SK-N-SH treated with all-trans-retinoic acid at 6 μM for 48 hours (cell line): ENCODE measurements at regions not wholly inside any gene's neighbourhood (a gene's known extent, or its start where the extent isn't known, plus 50 kb on each side); places are given as distances from the start of the nearest gene placed in this dataset.
A peak's percentile ranks its signal among the peaks of the same experiment; 100 is the strongest.

ENCODE experiments used
- ATAC-seq: fragments of 200-7000 bp; cut with Tn5 transposase; 3 replicates; pipeline ENCODE4 v1.9.1; 2020; ENCODE audit warnings: mild to moderate bottlenecking, moderate library complexity
- ARNTL ChIP-seq: fragments of 450-650 bp; formaldehyde crosslinking; IDR thresholded peaks from 2 replicates; pipeline ENCODE4 v1.5.0; 2020; ENCODE audit warnings: low read depth, mild to moderate bottlenecking, moderate library complexity, borderline replicate concordance
- BACH2 ChIP-seq: fragments of 250-450 bp; sonication (Bioruptor Pico); IDR thresholded peaks from 2 replicates; pipeline ENCODE4 v1.9.0; 2021; ENCODE audit warnings: mild to moderate bottlenecking, borderline replicate concordance
- CSDC2 ChIP-seq: fragments of 250-450 bp; sonication (Bioruptor Pico); IDR thresholded peaks from 2 replicates; pipeline ENCODE4 v1.5.0; 2020; ENCODE audit warnings: mild to moderate bottlenecking, moderate library complexity
- ESRRG ChIP-seq: fragments of 250-450 bp; sonication (Bioruptor Pico); IDR thresholded peaks from 2 replicates; pipeline ENCODE4 v1.6.1; 2021; ENCODE audit warnings: mild to moderate bottlenecking
- GLIS3 ChIP-seq: fragments of 250-450 bp; sonication (Bioruptor Pico); IDR thresholded peaks from 2 replicates; pipeline ENCODE4 v1.5.0; 2020; ENCODE audit warnings: mild to moderate bottlenecking, moderate library complexity
- ISL1 ChIP-seq: fragments of 250-450 bp; sonication (Bioruptor Pico); IDR thresholded peaks from 2 replicates; pipeline ENCODE4 v2.1.2; 2022; ENCODE audit warnings: mild to moderate bottlenecking, moderate library complexity
- PPARA ChIP-seq: fragments of 250-450 bp; sonication (Bioruptor Pico); IDR thresholded peaks from 2 replicates; pipeline ENCODE4 v1.5.0; 2020; ENCODE audit warnings: mild to moderate bottlenecking, borderline replicate concordance
- SNAI2 ChIP-seq: fragments of 250-450 bp; sonication (Bioruptor Pico); IDR thresholded peaks from 2 replicates; pipeline ENCODE4 v1.5.0; 2020; ENCODE audit warnings: mild to moderate bottlenecking, moderate library complexity
- TCF4 ChIP-seq: fragments of 250-450 bp; sonication (Bioruptor Pico); IDR thresholded peaks from 2 replicates; pipeline ENCODE4 v1.8.0; 2021; ENCODE audit warnings: mild to moderate bottlenecking, moderate library complexity, borderline replicate concordance
- TOX ChIP-seq: fragments of 250-450 bp; sonication (Bioruptor Pico); IDR thresholded peaks from 2 replicates; pipeline ENCODE4 v1.8.0; 2021; ENCODE audit warnings: mild to moderate bottlenecking, moderate library complexity, borderline replicate concordance
- ZC3H10 ChIP-seq: fragments of 250-450 bp; sonication (Bioruptor Pico); IDR thresholded peaks from 2 replicates; pipeline ENCODE4 v1.5.1; 2021; ENCODE audit warnings: mild to moderate bottlenecking, moderate library complexity
- ZFP3 ChIP-seq: fragments of 250-450 bp; sonication (Bioruptor Pico); IDR thresholded peaks from 2 replicates; pipeline ENCODE4 v1.5.0; 2020; ENCODE audit warnings: mild to moderate bottlenecking, moderate library complexity
- ZFP30 ChIP-seq: fragments of 450-650 bp; formaldehyde crosslinking; IDR thresholded peaks from 2 replicates; pipeline ENCODE4 v1.5.0; 2022; ENCODE audit warnings: mild to moderate bottlenecking, moderate library complexity
- ZNF565 ChIP-seq: fragments of 450-650 bp; formaldehyde crosslinking; conservative IDR thresholded peaks from 2 replicates; pipeline ENCODE4 v1.5.0; 2020; ENCODE audit warnings: low read depth, mild to moderate bottlenecking, moderate library complexity
- ZNF70 ChIP-seq: fragments of 450-650 bp; formaldehyde crosslinking; IDR thresholded peaks from 2 replicates; pipeline ENCODE4 v1.5.0; 2020; ENCODE audit warnings: mild to moderate bottlenecking, moderate library complexity
- ZNF8 ChIP-seq: fragments of 450-650 bp; formaldehyde crosslinking; IDR thresholded peaks from 2 replicates; pipeline ENCODE4 v1.5.0; 2020; ENCODE audit warnings: mild to moderate bottlenecking, moderate library complexity
- TF ChIP-seq, protein P1 (sequence below): fragments of 250-450 bp; sonication (Bioruptor Pico); IDR thresholded peaks from 2 replicates; pipeline ENCODE4 v1.5.0; 2020; ENCODE audit warnings: mild to moderate bottlenecking, moderate library complexity
- TF ChIP-seq, protein P2 (sequence below): fragments of 250-450 bp; sonication (Bioruptor Pico); IDR thresholded peaks from 2 replicates; pipeline ENCODE4 v1.5.1; 2021; ENCODE audit warnings: mild to moderate bottlenecking, moderate library complexity
- TF ChIP-seq, protein P3 (sequence below): fragments of 250-450 bp; sonication (Bioruptor Pico); IDR thresholded peaks from 2 replicates; pipeline ENCODE4 v1.8.0; 2021; ENCODE audit warnings: low read depth, mild to moderate bottlenecking, moderate library complexity, borderline replicate concordance
- TF ChIP-seq, protein P4 (sequence below): fragments of 250-450 bp; sonication (Bioruptor Pico); IDR thresholded peaks from 2 replicates; pipeline ENCODE4 v1.5.1; 2020; ENCODE audit warnings: low read depth, mild to moderate bottlenecking, moderate library complexity

DNA sequence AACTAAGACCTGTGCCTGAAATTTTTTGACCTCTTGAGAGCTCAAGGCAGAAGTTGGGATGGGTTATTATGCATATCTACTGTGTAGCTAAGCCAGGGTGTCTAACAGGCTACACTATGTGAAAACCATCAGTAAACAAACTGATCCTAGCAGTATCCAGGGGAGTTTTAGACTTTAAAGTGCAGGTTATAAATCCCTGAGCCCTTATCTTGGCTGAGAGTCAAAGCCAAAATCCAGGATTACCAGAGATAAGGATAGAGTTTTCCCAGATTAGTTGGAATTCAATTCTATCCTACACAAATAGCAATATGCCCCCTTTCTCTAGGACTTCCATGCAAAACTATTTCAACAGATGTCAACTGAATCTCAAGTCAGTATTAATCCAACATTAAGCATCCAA, 1229.7 kb downstream of the GRIK2 start:
- TF ChIP-seq ISL1 = no peak
- TF ChIP-seq PPARA (CRISPR knock-in tag) = no peak
- TF ChIP-seq, protein P1, sequence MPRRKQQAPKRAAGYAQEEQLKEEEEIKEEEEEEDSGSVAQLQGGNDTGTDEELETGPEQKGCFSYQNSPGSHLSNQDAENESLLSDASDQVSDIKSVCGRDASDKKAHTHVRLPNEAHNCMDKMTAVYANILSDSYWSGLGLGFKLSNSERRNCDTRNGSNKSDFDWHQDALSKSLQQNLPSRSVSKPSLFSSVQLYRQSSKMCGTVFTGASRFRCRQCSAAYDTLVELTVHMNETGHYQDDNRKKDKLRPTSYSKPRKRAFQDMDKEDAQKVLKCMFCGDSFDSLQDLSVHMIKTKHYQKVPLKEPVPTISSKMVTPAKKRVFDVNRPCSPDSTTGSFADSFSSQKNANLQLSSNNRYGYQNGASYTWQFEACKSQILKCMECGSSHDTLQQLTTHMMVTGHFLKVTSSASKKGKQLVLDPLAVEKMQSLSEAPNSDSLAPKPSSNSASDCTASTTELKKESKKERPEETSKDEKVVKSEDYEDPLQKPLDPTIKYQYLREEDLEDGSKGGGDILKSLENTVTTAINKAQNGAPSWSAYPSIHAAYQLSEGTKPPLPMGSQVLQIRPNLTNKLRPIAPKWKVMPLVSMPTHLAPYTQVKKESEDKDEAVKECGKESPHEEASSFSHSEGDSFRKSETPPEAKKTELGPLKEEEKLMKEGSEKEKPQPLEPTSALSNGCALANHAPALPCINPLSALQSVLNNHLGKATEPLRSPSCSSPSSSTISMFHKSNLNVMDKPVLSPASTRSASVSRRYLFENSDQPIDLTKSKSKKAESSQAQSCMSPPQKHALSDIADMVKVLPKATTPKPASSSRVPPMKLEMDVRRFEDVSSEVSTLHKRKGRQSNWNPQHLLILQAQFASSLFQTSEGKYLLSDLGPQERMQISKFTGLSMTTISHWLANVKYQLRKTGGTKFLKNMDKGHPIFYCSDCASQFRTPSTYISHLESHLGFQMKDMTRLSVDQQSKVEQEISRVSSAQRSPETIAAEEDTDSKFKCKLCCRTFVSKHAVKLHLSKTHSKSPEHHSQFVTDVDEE (CRISPR knock-in tag) = no peak
- TF ChIP-seq ZFP3 (CRISPR knock-in tag) = no peak
- TF ChIP-seq, all 23 proteins: peak for 0
- ATAC-seq = no peak

DNA sequence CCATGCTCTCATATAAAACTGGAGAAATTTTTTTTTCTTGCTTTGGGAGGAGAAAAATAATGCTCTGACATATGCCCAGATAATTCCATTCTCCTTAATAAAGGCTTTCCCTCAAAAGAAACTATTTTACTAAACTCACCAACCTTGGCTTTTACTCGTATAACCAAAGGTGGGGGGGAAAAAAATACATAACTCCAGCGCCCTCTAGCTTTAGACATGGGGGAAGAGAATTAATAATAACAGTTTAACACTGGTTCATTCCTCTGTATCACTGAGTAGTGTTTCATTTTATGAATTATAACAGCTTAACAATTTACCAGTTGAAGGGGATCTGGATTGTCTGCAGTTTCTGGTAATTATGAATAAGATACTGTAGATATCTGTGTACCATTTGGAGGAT, 1226.1 kb downstream of the GRIK2 start:
- ATAC-seq = peak; percentile 52; the same call in 2 of the 3 replicates
- no peak for TF ChIP-seq BACH2 (CRISPR knock-in tag)
- no peak for TF ChIP-seq SNAI2
- no peak for TF ChIP-seq ARNTL (CRISPR knock-in tag)
- TF ChIP-seq ZFP30 (CRISPR knock-in tag) = no peak
- no peak for TF ChIP-seq TCF4 (CRISPR knock-in tag)
- TF ChIP-seq, protein P1 (CRISPR knock-in tag) = no peak

DNA sequence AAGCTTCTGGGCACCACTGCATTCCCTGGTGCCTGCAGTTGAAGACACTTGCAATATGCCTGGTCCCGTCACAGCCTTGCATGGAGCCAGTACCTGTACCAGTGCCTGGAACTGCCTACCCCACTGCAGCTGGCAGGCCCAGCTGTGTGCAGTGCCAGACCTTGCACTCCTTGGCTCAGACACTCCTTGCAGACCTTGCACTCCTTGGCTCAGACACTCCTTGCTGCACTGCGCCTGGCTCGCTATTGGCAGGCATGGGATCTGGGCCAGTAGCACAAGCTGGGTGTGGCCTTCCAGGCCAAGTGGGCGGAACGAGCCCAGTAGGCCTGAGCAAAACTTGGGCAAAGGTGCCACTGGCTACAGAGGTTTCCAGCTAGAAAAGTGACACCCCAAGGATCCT, 1189.1 kb downstream of the GRIK2 start:
- TF ChIP-seq ZNF8 (no peak), ZNF565 (no peak), GLIS3 (CRISPR knock-in tag) (no peak), ISL1 (no peak), CSDC2 (CRISPR knock-in tag) (no peak), BACH2 (CRISPR knock-in tag) (no peak), ZC3H10 (no peak), TOX (CRISPR knock-in tag) (no peak), ZNF70 (CRISPR knock-in tag) (no peak), ZFP3 (CRISPR knock-in tag) (no peak), ESRRG (no peak), ZFP30 (CRISPR knock-in tag) (no peak)
- TF ChIP-seq, protein P1 (CRISPR knock-in tag) = no peak
- TF ChIP-seq, protein P2, sequence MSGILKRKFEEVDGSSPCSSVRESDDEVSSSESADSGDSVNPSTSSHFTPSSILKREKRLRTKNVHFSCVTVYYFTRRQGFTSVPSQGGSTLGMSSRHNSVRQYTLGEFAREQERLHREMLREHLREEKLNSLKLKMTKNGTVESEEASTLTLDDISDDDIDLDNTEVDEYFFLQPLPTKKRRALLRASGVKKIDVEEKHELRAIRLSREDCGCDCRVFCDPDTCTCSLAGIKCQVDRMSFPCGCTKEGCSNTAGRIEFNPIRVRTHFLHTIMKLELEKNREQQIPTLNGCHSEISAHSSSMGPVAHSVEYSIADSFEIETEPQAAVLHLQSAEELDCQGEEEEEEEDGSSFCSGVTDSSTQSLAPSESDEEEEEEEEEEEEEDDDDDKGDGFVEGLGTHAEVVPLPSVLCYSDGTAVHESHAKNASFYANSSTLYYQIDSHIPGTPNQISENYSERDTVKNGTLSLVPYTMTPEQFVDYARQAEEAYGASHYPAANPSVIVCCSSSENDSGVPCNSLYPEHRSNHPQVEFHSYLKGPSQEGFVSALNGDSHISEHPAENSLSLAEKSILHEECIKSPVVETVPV = no peak
- TF ChIP-seq, protein P3, sequence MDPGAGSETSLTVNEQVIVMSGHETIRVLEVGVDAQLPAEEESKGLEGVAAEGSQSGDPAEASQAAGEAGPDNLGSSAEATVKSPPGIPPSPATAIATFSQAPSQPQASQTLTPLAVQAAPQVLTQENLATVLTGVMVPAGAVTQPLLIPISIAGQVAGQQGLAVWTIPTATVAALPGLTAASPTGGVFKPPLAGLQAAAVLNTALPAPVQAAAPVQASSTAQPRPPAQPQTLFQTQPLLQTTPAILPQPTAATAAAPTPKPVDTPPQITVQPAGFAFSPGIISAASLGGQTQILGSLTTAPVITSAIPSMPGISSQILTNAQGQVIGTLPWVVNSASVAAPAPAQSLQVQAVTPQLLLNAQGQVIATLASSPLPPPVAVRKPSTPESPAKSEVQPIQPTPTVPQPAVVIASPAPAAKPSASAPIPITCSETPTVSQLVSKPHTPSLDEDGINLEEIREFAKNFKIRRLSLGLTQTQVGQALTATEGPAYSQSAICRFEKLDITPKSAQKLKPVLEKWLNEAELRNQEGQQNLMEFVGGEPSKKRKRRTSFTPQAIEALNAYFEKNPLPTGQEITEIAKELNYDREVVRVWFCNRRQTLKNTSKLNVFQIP (CRISPR knock-in tag) = no peak
- TF ChIP-seq, protein P4, sequence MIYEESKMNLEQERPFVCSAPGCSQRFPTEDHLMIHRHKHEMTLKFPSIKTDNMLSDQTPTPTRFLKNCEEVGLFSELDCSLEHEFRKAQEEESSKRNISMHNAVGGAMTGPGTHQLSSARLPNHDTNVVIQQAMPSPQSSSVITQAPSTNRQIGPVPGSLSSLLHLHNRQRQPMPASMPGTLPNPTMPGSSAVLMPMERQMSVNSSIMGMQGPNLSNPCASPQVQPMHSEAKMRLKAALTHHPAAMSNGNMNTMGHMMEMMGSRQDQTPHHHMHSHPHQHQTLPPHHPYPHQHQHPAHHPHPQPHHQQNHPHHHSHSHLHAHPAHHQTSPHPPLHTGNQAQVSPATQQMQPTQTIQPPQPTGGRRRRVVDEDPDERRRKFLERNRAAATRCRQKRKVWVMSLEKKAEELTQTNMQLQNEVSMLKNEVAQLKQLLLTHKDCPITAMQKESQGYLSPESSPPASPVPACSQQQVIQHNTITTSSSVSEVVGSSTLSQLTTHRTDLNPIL = no peak
- no peak for ATAC-seq
